RWPE2 (cell line): ENCODE measurements at regions not wholly inside any gene's neighbourhood (a gene's known extent, or its start where the extent isn't known, plus 50 kb on each side); places are given as distances from the start of the nearest gene placed in this dataset.

Source experiments
- ATAC-seq: fragments of 200-7000 bp; cut with Tn5 transposase; 3 replicates; pipeline ENCODE4 v1.9.1; 2021; ENCODE audit warnings: low read depth
- DNase-seq: peaks from one replicate; pipeline ENCODE4 v3.0.0-alpha.2; 2020; ENCODE audit warnings: low spot score
- H3K27ac ChIP-seq: fragments of 450-650 bp; 2 replicates; pipeline ENCODE4 v1.5.1; 2017; ENCODE audit warnings: mild to moderate bottlenecking; ENCODE audit not compliant: poor library complexity, severe bottlenecking
- H3K27me3 ChIP-seq: fragments of 250-450 bp; sonication (Bioruptor Pico); 2 replicates; pipeline ENCODE4 v1.5.1; 2021; ENCODE audit warnings: mild to moderate bottlenecking, moderate library complexity; ENCODE audit not compliant: insufficient read depth, poor library complexity, severe bottlenecking
- H3K36me3 ChIP-seq: fragments of 250-450 bp; sonication (Bioruptor Pico); 2 replicates; pipeline ENCODE4 v1.5.1; 2020; ENCODE audit warnings: low read depth, mild to moderate bottlenecking, moderate library complexity
- H3K4me1 ChIP-seq: fragments of 250-450 bp; sonication (Bioruptor Pico); 2 replicates; pipeline ENCODE4 v1.5.1; 2021; ENCODE audit warnings: mild to moderate bottlenecking, moderate library complexity; ENCODE audit not compliant: insufficient read depth, poor library complexity, severe bottlenecking
- H3K4me3 ChIP-seq: fragments of 250-450 bp; sonication (Bioruptor Pico); 2 replicates; pipeline ENCODE4 v1.5.1; 2021; ENCODE audit warnings: mild to moderate bottlenecking, moderate library complexity; ENCODE audit not compliant: severe bottlenecking
- H3K9me3 ChIP-seq: fragments of 250-450 bp; sonication (Bioruptor Pico); 2 replicates; pipeline ENCODE4 v1.5.1; 2021; ENCODE audit warnings: mild to moderate bottlenecking, moderate library complexity; ENCODE audit not compliant: severe bottlenecking
- CTCF ChIP-seq: fragments of 450-650 bp; IDR thresholded peaks from one replicate; pipeline ENCODE4 v1.5.1; 2017; ENCODE audit warnings: mild to moderate bottlenecking, moderate library complexity; ENCODE audit not compliant: poor library complexity, severe bottlenecking

- DNase-seq (no peak), ATAC-seq (peak; percentile 55; the same call in 1 of the 3 replicates)
- H3K4me1 ChIP-seq = no peaks in the 10 kb centered on the region
- no peaks in the 10 kb centered on the region for H3K27me3 ChIP-seq
- no peak overlapping the region for H3K4me3 ChIP-seq
- no peaks in the 10 kb centered on the region for H3K36me3 ChIP-seq
- TF ChIP-seq CTCF = no peak
- no peaks in the 10 kb centered on the region for H3K9me3 ChIP-seq
- no peak overlapping the region for H3K27ac ChIP-seq
Observed at GRCh38 chrY:15415165-15415564, 890.8 kb downstream of the NLGN4Y start.

- no peak for TF ChIP-seq CTCF
- H3K9me3 ChIP-seq = no peaks in the 10 kb centered on the region
- no peaks in the 10 kb centered on the region for H3K27me3 ChIP-seq
- H3K27ac ChIP-seq = no peak overlapping the region
- H3K4me1 ChIP-seq = no peaks in the 10 kb centered on the region
- no peak overlapping the region for H3K4me3 ChIP-seq
- H3K36me3 ChIP-seq = no peaks in the 10 kb centered on the region
- ATAC-seq (peak; percentile 53; the same call in 1 of the 3 replicates), DNase-seq (no peak)
Observed at GRCh38 chrY:15418613-15419012, 894.3 kb downstream of the NLGN4Y start.

GRCh38 chrY:15424665-15425132 lies 900.4 kb downstream of the NLGN4Y start:
- TF ChIP-seq CTCF = no peak
- H3K4me3 ChIP-seq = peak overlapping the region; percentile 30
- ATAC-seq = peak; percentile 83

GRCh38 chrY:15440021-15440695 lies 915.8 kb downstream of the NLGN4Y start:
- Histone ChIP-seq H3K4me3 (no peak overlapping the region), H3K9me3 (no peaks in the 10 kb centered on the region), H3K36me3 (no peaks in the 10 kb centered on the region), H3K27me3 (no peaks in the 10 kb centered on the region), H3K4me1 (no peaks in the 10 kb centered on the region), H3K27ac (no peak overlapping the region)
- no peak for TF ChIP-seq CTCF
- DNase-seq (no peak), ATAC-seq (no peak)

More at GRCh38 chrY:15424665-15425132, 900.4 kb downstream of the NLGN4Y start:
- H3K4me1 ChIP-seq = peaks cover 5% of the 10 kb centered on the region
- H3K36me3 ChIP-seq = no peaks in the 10 kb centered on the region
- no peak for DNase-seq
- no peak overlapping the region for H3K27ac ChIP-seq
- no peaks in the 10 kb centered on the region for H3K9me3 ChIP-seq
- H3K27me3 ChIP-seq = no peaks in the 10 kb centered on the region
